Common myeloid progenitor, CD34-positive (primary cell): ENCODE measurements at regions not wholly inside any gene's neighbourhood (a gene's known extent, or its start where the extent isn't known, plus 50 kb on each side); places are given as distances from the start of the nearest gene placed in this dataset.

ENCODE experiments used
- CTCF ChIA-PET: fragments of 350-600 bp; sonication (Branson Sonifier 250); formaldehyde crosslinking; loops from one replicate; lab custom pipeline; 2021; ENCODE audit warnings: antibody characterized with exemption; lab: Charles Lee
- POLR2A ChIA-PET: fragments of 350-600 bp; sonication (Branson Sonifier 250); formaldehyde crosslinking; loops from one replicate; lab custom pipeline; 2021; ENCODE audit warnings: antibody characterized with exemption; lab: Charles Lee
- DNase-seq, 3 donors: peaks; one replicate each; pipeline versions ENCODE4 v3.0.0 to v3.0.0-alpha.2; 2013
- H3K27ac ChIP-seq, 2 experiments: 1 replicate in 1 of 2; 2 replicates in 1 of 2; pipeline ENCODE4 v1.7.0; 2013; ENCODE audit warnings: inconsistent platforms in 2 of 2, low read length in 2 of 2, mild to moderate bottlenecking in 2 of 2, low read depth in 1 of 2, moderate library complexity in 1 of 2; ENCODE audit not compliant: severe bottlenecking in 2 of 2, insufficient read depth in 1 of 2, poor library complexity in 1 of 2
- H3K27me3 ChIP-seq, 5 experiments: replicated peaks in 2 of 5; 1 replicate in 3 of 5; 2 replicates in 2 of 5; pipeline versions ENCODE4 v1.6.1 to v1.7.0; 2013; ENCODE audit warnings: low read length in 4 of 5, mild to moderate bottlenecking in 2 of 5, moderate library complexity in 2 of 5, inconsistent platforms in 1 of 5; ENCODE audit not compliant: insufficient read depth in 5 of 5, control insufficient read depth in 4 of 5
- H3K36me3 ChIP-seq, 4 experiments: 1 replicate in 2 of 4; 2 replicates in 2 of 4; pipeline versions ENCODE4 v1.6.1 to v1.7.0; 2013; ENCODE audit warnings: low read length in 3 of 4, control low read depth in 1 of 4, mild to moderate bottlenecking in 1 of 4; ENCODE audit not compliant: control insufficient read depth in 4 of 4, insufficient read depth in 4 of 4
- H3K4me1 ChIP-seq, 4 experiments: 1 replicate in 3 of 4; 2 replicates in 1 of 4; pipeline versions ENCODE4 v1.6.1 to v1.7.1; 2013; ENCODE audit warnings: low read length in 3 of 4, mild to moderate bottlenecking in 3 of 4, control low read depth in 1 of 4, inconsistent platforms in 1 of 4, moderate library complexity in 1 of 4; ENCODE audit not compliant: control insufficient read depth in 4 of 4, insufficient read depth in 4 of 4; ENCODE audit errors: control extremely low read depth in 1 of 4
- H3K4me3 ChIP-seq, 7 experiments: 1 replicate in 4 of 7; 2 replicates in 3 of 7; pipeline versions ENCODE4 v1.5.1 to v1.7.0; 2013; ENCODE audit warnings: mild to moderate bottlenecking in 7 of 7, low read length in 6 of 7, moderate library complexity in 6 of 7, inconsistent platforms in 2 of 7, low read depth in 2 of 7, control low read depth in 1 of 7; ENCODE audit not compliant: insufficient read depth in 4 of 7, control insufficient read depth in 1 of 7; ENCODE audit errors: extremely low read depth in 1 of 7
- H3K9me3 ChIP-seq, 5 experiments: 1 replicate in 4 of 5; 2 replicates in 1 of 5; pipeline versions ENCODE4 v1.6.1 to v1.7.1; 2013; ENCODE audit warnings: low read length in 4 of 5, mild to moderate bottlenecking in 2 of 5, inconsistent platforms in 1 of 5, low read depth in 1 of 5, moderate library complexity in 1 of 5; ENCODE audit not compliant: control insufficient read depth in 4 of 5, insufficient read depth in 2 of 5; ENCODE audit errors: control extremely low read depth in 1 of 5
- WGBS: methylation state at CpG from one replicate; pipeline ENCODE4 v1.1.5; 2013; ENCODE audit not compliant: insufficient coverage; 5-methylcytosine and 5-hydroxymethylcytosine counted together

GRCh38 chr17:72565006-72565405 lies 444.2 kb downstream of the SOX9 start:
- ChIA-PET POLR2A (no interaction called here), CTCF (interaction anchor here (1.8 kb wide), 1 partner anchor 161 kb away, joined by 9 read pairs; no protein-coding TSS in a partner anchor)
- Histone ChIP-seq H3K36me3 (no peaks in the 10 kb centered on the region), H3K27ac (no peak overlapping the region), H3K4me1 (peaks cover 0 to 3% (median under 1%) of the 10 kb centered on the region in 4 experiments), H3K27me3 (peaks cover 0 to 6% (median 0%) of the 10 kb centered on the region in 5 experiments), H3K9me3 (no peaks in the 10 kb centered on the region), H3K4me3 (no peak overlapping the region)
- 100% methylated on average over 2 of the region's 5 CpGs for WGBS
- DNase-seq: no peak

GRCh38 chr17:72565758-72566157 lies 444.9 kb downstream of the SOX9 start:
- Histone ChIP-seq H3K27me3 (peaks cover 0 to 6% (median 0%) of the 10 kb centered on the region in 5 experiments), H3K9me3 (no peaks in the 10 kb centered on the region), H3K4me1 (no peaks in the 10 kb centered on the region), H3K36me3 (no peaks in the 10 kb centered on the region), H3K4me3 (no peak overlapping the region), H3K27ac (no peak overlapping the region)
- 98% methylated on average over 4 of the region's 7 CpGs for WGBS
- no peak for DNase-seq
- CTCF ChIA-PET: no interaction called here
- POLR2A ChIA-PET: no interaction called here

- DNase-seq: peak in 2 of 3 donors; percentile 24 to 51
- H3K27ac ChIP-seq: no peak overlapping the region
- CTCF ChIA-PET: no interaction called here
- no peaks in the 10 kb centered on the region for H3K9me3 ChIP-seq
- H3K36me3 ChIP-seq: no peaks in the 10 kb centered on the region
- no peaks in the 10 kb centered on the region for H3K4me1 ChIP-seq
- no peak overlapping the region for H3K4me3 ChIP-seq
- 88% methylated on average over 6 of the region's 8 CpGs for WGBS
- POLR2A ChIA-PET: no interaction called here
- H3K27me3 ChIP-seq: peaks cover 0 to 6% (median 0%) of the 10 kb centered on the region in 5 experiments
Measured at GRCh38 chr17:72566671-72567484, 446.1 kb downstream of the SOX9 start.

- POLR2A ChIA-PET: no interaction called here
- WGBS: 67% methylated on average over 2 of the region's 3 CpGs
- no peaks in the 10 kb centered on the region for H3K36me3 ChIP-seq
- no peak overlapping the region for H3K4me3 ChIP-seq
- no peak overlapping the region for H3K27ac ChIP-seq
- peaks cover 0 to 8% (median 0%) of the 10 kb centered on the region in 5 experiments for H3K27me3 ChIP-seq
- H3K4me1 ChIP-seq: no peaks in the 10 kb centered on the region
- no peaks in the 10 kb centered on the region for H3K9me3 ChIP-seq
- DNase-seq: no peak
- CTCF ChIA-PET: no interaction called here
Measured at GRCh38 chr17:72567774-72568173, 447.0 kb downstream of the SOX9 start.

- ChIA-PET POLR2A (no interaction called here), CTCF (interaction anchor here (1.4 kb wide), 2 partner anchors 10 to 13 kb away, joined by 3 to 4 read pairs; no protein-coding TSS in a partner anchor)
- Histone ChIP-seq H3K36me3 (no peaks in the 10 kb centered on the region), H3K4me1 (no peaks in the 10 kb centered on the region), H3K27ac (no peak overlapping the region), H3K9me3 (no peaks in the 10 kb centered on the region), H3K4me3 (no peak overlapping the region), H3K27me3 (peaks cover 0 to 21% (median 5%) of the 10 kb centered on the region in 5 experiments)
- WGBS: 52% methylated on average over 13 of the region's 19 CpGs
- DNase-seq: no peak
Measured at GRCh38 chr17:72569148-72569946, 448.5 kb downstream of the SOX9 start.

DNA sequence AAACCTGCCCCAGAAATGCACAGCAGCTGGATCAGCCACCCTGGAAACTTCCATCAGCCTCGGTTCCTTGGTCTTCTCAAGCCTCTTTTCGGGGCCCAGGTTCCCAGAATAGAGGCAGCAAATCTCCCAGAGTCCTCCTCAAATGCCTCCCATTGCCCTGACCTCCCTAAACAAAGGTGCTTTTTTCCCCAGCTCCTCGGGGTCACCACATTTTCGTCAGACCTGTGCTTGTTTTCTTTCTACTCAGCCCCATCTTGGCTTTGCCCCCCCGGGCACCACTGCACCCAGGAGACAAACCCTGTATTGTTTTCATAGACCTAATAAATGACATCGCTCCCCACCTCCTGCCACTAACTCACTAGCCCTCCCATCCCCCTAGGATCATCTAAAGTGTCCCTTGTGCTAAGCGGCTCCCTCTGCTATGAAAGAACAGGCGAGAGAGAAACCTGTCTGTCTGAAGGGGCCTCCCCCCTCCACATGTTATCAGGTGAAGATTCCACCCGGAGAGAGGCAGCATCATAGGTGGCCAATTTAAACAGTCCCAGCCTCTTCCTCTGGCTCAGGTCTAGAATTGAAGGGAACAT lies 451.1 kb downstream of the SOX9 start:
- Histone ChIP-seq H3K4me3 (no peak overlapping the region), H3K27me3 (peaks cover 0 to 43% (median 9%) of the 10 kb centered on the region in 5 experiments), H3K27ac (no peak overlapping the region), H3K36me3 (no peaks in the 10 kb centered on the region), H3K9me3 (no peaks in the 10 kb centered on the region), H3K4me1 (no peaks in the 10 kb centered on the region)
- CTCF ChIA-PET: no interaction called here
- no peak for DNase-seq
- POLR2A ChIA-PET: no interaction called here
- WGBS: 87% methylated on average over 7 of the region's 9 CpGs
